ENCODE measurements at regions not wholly inside any gene's neighbourhood (a gene's known extent, or its start where the extent isn't known, plus 50 kb on each side); places are given as distances from the start of the nearest gene placed in this dataset.

DNA sequence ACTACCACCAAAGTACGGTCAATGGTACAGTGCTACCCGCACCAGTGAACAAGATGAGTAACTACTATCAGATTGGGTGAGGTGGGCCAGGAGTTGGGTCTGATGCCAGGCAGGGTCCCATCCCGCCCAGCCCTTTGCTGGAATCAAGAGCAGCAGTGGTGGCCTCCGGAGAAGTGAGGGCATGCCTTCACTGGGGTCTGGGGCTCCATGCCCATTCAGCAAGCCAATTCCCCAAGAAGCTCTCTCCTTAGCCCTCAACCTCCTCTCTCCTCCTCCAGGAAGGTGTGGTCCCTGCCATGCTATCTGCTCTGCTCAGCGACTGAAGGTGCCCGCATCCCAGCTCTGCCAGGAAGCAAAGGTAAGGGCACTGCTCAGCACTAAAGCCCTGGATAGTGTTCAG is 62.7 kb upstream of the CPLX2 start:
- no peak for DNase-seq (ENCODE audit: low spot score)

DNA sequence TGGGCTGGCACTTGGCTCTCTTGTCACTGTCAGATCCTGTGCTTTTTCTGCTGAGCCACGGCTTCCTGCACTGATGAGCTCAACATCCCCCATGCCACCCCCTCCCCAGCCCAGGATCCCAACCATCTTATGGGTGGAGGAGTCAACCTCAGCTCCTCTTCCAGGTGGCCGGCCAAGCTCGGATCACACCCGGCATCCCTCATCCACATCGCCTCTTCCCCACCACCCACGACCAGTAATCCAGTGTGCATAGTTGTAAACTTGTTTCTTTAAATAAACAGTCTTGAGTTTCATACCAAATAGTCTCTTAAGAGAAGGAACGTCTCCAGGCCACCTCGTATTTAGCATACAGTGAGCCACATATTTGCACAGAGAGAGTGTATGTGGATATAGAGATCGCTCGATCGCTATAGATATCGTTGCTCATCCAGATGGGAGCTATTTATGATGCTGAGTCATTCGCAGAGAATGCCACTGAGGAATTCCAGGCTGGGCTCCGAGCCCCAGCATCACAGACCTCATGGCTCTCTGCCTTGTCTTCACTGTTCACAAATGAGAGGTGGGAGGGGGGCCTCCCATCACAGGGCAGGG is 61.8 kb upstream of the CPLX2 start:
- peak; percentile 78 for DNase-seq (ENCODE audit: low spot score)

DNA sequence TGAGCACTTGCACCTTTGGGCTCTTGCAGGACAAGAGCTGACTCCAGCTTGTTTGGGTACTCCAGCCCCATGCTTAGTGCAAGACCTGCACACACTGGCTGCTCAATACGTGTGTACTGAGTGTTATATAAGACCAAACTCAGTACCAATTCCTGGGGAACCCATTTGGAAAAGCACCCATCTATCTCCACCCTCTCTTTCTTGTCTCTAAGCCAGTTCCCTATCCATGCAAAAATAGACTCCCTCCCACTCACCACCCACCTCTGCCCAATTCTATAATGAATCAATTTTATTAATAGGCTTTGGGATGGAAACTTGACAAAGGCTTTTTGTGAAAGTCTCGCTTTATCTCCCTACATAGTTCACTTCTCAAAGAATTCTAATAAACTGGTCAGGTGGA is 60.9 kb upstream of the CPLX2 start:
- DNase-seq (ENCODE audit: low spot score) = no peak

DNA sequence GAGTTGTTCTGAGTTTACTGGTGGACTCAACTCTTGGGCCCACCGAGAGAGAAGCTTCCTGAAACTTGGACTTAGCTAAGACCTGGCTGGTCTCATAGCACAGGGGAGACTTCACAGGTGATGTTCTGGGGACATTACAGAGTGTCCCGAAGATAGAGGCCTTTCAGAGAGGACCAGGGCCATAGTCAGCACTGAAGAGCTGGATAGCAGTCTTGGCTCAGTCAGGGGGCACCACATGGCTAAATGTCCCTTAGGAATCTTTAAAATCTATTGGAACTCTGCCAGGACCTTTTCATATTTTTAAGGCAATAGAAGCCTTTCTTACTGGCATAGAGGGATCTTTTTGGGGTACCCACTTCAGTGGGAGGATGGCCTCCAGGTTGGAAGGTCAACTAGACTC is 59.8 kb upstream of the CPLX2 start:
- DNase-seq (ENCODE audit: low spot score) = no peak

DNA sequence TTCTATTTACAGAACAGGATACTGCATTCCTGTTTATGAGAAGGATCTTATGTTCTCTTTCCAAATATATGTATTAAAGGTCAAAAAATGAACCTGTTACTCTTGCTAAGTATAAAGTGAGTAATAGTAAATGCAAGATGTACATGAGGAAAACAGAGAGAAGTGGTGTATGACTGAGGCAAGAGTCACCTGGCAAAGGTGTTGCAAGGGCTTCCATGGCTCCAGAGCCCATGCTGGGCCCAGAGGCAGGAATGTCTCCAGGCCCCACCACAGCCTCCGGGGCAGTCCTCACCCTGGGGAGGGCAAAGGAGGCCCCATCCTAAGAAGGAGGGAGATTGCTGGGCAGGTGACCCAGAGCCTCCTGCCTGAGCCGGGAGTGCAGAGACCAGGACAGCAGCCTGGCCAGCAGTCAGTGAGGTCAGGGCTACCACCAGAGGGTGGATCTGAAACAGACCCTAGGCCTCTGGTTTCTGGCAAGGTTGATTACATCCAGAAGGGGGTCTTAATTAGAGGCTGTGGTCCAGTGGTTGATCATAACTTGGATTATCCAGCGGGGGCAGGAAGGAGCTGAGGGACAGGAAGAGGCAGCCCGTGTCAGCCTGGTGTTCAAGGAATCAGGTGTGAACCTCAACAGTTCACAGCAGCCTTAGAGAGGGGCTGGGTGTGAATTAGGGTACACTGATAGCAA is 57.3 kb upstream of the CPLX2 start:
- DNase-seq (ENCODE audit: low spot score) = no peak

DNA sequence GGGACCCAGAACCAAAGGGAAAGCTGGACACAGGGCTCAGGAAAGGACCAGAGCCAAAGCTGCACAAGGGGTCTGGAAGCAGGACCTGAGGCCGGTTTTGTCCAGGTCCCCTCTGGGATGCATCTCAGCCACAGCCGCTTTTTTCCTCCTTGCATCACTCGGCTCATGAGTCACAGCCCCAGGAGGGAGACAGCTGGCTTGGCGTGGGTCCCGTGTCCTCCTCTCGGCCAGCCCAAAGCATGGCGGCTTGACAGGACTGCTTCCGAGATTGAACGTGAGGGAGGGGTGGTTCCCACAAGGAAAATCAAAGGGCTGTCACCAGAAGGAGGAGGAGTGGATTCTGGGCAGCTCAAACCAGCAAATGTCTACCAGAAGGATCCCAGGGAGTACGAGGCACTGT is 56.7 kb upstream of the CPLX2 start:
- peak; percentile 92 for DNase-seq (ENCODE audit: low spot score)

DNA sequence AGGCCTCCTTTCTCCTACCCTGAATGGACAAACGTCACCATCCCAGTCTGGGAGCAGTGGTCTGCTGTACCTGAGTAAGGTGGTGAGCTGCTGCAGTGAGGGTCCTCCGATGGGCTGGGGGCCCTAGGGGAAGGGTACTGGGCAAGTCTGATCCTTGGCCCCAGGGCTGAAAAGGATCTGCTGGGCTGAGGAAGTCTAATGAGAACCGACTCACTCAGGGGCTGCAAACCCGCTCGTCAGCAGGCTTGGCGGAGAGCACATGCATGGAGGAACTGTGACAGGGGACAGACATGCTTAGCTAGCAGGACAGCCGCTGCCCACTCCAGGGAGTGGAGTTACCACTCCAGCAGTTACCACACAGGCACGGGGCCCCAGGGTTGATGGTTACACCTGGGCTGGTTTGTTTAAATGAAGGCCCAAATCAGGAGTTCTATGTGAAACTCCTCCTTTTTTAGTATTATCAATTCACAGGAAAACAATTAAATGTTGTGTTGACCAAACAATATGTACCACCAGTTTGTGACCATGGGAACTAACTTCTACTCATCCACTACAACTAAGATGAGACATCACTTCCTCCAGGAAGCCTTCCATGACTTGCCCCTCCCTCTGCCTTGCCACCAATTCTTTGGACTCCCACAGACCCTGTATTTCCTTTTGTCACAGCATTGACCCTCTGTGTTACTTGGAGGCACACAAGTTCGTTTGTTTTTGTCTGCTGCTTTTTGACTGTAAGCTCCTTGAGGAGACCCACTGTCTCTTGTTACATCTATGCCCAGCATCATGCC is 56.1 kb upstream of the CPLX2 start:
- no peak for DNase-seq (ENCODE audit: low spot score)

DNA sequence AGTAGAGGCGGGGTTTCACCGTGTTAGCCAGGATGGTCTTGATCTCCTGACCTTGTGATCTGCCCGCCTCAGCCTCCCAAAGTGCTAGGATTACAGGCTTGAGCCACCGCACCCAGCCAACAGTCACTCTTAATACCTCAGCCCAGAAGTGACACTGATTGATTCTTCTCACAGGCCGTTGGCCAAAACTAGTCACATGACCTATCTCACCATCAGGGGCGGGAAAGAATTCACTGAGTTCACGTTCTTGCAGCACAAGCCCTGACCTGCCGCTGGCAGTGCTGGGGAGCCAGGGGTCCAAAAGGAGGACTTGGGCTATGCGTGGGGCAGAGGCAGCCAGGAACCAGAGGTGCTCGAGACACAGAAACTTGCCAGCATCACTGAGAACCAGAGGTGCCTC is 55.0 kb upstream of the CPLX2 start:
- DNase-seq (ENCODE audit: low spot score) = no peak

DNA sequence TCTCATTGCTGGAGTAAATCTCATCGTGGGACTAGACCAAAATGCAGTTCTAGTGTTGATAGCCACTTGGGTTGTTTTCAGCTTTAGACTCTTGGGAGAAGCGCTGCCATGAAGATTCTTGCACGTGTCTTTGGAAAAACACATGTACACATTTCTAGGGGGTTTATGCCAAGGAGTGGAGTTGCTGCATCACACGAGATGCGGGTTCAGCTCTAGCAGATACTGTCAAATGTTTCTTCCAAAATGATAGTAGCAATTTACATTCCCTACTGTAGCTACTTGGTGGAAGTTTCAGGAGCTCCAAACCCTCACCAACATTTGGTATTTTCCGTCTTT is 52.3 kb upstream of the CPLX2 start:
- no peak for DNase-seq (ENCODE audit: low spot score)

DNA sequence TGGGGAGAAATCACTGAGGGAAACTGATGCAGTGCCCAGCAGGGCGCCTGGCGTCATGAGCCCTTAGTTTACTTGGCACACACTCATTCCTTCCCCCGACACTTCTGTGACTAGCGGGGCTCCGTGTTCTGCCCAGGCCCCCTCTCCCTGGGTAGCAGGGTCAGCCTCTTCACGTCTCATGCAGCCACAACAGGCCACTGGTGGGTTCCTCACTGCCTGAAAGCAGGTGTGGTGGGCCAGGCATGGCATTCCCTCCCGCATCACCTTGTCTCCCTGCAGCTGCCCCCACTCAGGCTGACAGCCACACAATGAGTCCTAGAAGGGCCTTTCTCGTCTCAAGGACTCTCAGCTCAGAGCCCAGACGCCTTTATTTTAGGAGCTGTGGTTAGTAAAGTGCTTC is 51.1 kb upstream of the CPLX2 start:
- no peak for DNase-seq (ENCODE audit: low spot score)
